A549 (cell line): ENCODE measurements at regions not wholly inside any gene's neighbourhood (a gene's known extent, or its start where the extent isn't known, plus 50 kb on each side); places are given as distances from the start of the nearest gene placed in this dataset.

Source experiments
- ATAC-seq, 2 experiments: fragments of 200-7000 bp in 1 of 2; fragments of >200 bp in 1 of 2; cut with Nextera tagmentation in 1 of 2; cut with Tn5 transposase in 1 of 2; 3 replicates each; pipeline versions ENCODE4 v1.8.0 to v1.9.1; 2018 to 2020; ENCODE audit warnings: mild to moderate bottlenecking in 1 of 2, moderate library complexity in 1 of 2
- CTCF ChIA-PET: fragments of 300-600 bp; sonication (Branson Sonifier 250); formaldehyde crosslinking; extraction: SDS; loops from one replicate; lab custom pipeline; 2021; ENCODE audit warnings: antibody characterized with exemption, inconsistent platforms; lab: Yijun Ruan, JAX
- POLR2A ChIA-PET: fragments of 350-600 bp; formaldehyde crosslinking; extraction: SDS; loops from one replicate; lab custom pipeline; 2021; ENCODE audit warnings: antibody characterized with exemption, inconsistent platforms; lab: Yijun Ruan, JAX
- DNase-seq, 2 experiments: peaks; one replicate each; pipeline versions ENCODE4 v3.0.0 to v3.0.0-alpha.2; 2011 to 2016; ENCODE audit warnings: low read depth in 1 of 2, low spot score in 1 of 2
- FAIRE-seq: peaks from 2 replicates; lab custom pipeline; 2011; peaks lifted over from hg19 to GRCh38; lab: Jason Lieb, UNC
- H3K27ac ChIP-seq, 2 experiments: fragments of >200 bp; sonication (Bioruptor Twin); formaldehyde crosslinking; 3 replicates each; pipeline ENCODE4 v1.5.1; 2016 to 2017
- H3K4me1 ChIP-seq: fragments of >200 bp; sonication (Bioruptor Twin); formaldehyde crosslinking; 3 replicates; pipeline ENCODE4 v1.6.1; 2016
- H3K4me2 ChIP-seq: fragments of >200 bp; sonication (Bioruptor Twin); formaldehyde crosslinking; 3 replicates; pipeline ENCODE4 v1.6.1; 2016
- H3K4me3 ChIP-seq: fragments of >200 bp; sonication (Bioruptor Twin); formaldehyde crosslinking; 3 replicates; pipeline ENCODE4 v1.5.1; 2016
- H3K9me3 ChIP-seq: fragments of >200 bp; sonication (Bioruptor Twin); formaldehyde crosslinking; 3 replicates; pipeline ENCODE4 v1.6.1; 2016
- CEBPB ChIP-seq, 2 experiments: fragments of >200 bp in 1 of 2; sonication (Bioruptor Twin) in 1 of 2; formaldehyde crosslinking in 1 of 2; IDR thresholded peaks; 2 replicates each; pipeline ENCODE4 v1.6.1; 2012 to 2016
- EHMT2 ChIP-seq: fragments of 200-600 bp; sonication (generic); IDR thresholded peaks from 2 replicates; pipeline ENCODE4 v1.6.1; 2016; ENCODE audit warnings: antibody characterized with exemption, low read depth, mild to moderate bottlenecking, moderate library complexity
- ESRRA ChIP-seq: fragments of 150-350 bp; IDR thresholded peaks from 2 replicates; pipeline ENCODE4 v1.6.1; 2014; ENCODE audit warnings: mild to moderate bottlenecking, low read length, borderline replicate concordance
- FOXS1 ChIP-seq: fragments of 250-450 bp; sonication (Bioruptor Pico); IDR thresholded peaks from 2 replicates; pipeline ENCODE4 v1.5.0; 2020; ENCODE audit warnings: mild to moderate bottlenecking, moderate library complexity
- HES2 ChIP-seq: fragments of >200 bp; sonication (Bioruptor Twin); formaldehyde crosslinking; IDR thresholded peaks from 2 replicates; pipeline ENCODE4 v1.6.1; 2016
- HOXA7 ChIP-seq: fragments of 250-450 bp; sonication (Bioruptor Pico); IDR thresholded peaks from 2 replicates; pipeline ENCODE4 v1.5.0; 2020; ENCODE audit warnings: mild to moderate bottlenecking, moderate library complexity
- HOXB13 ChIP-seq: fragments of 250-450 bp; sonication (Bioruptor Pico); IDR thresholded peaks from 2 replicates; pipeline ENCODE4 v1.5.0; 2020; ENCODE audit warnings: low read depth, mild to moderate bottlenecking, moderate library complexity
- HOXB5 ChIP-seq: fragments of 250-450 bp; sonication (Bioruptor Pico); IDR thresholded peaks from 2 replicates; pipeline ENCODE4 v1.5.0; 2020; ENCODE audit warnings: mild to moderate bottlenecking, moderate library complexity
- JUN ChIP-seq, 2 experiments: fragments of >200 bp; sonication (Bioruptor Twin); formaldehyde crosslinking; IDR thresholded peaks; 2 replicates in 1 of 2; 3 replicates in 1 of 2; pipeline ENCODE4 v1.6.1; 2016 to 2017
- KDM5A ChIP-seq: fragments of 200-600 bp; sonication (generic); IDR thresholded peaks from 2 replicates; pipeline ENCODE4 v1.6.1; 2016; ENCODE audit warnings: antibody characterized with exemption, mild to moderate bottlenecking
- NFE2L2 ChIP-seq: fragments of 150-350 bp; conservative IDR thresholded peaks from 2 replicates; pipeline ENCODE4 v1.6.1; 2014; ENCODE audit warnings: low read length
- NR3C1 ChIP-seq: fragments of >200 bp; sonication (Bioruptor Twin); formaldehyde crosslinking; IDR thresholded peaks from 3 replicates; pipeline ENCODE4 v1.6.1; 2017
- RAD21 ChIP-seq, 2 experiments: fragments of >200 bp in 1 of 2; sonication (Bioruptor Twin) in 1 of 2; formaldehyde crosslinking in 1 of 2; IDR thresholded peaks in 1 of 2; conservative IDR thresholded peaks in 1 of 2; 2 replicates in 1 of 2; 3 replicates in 1 of 2; pipeline ENCODE4 v1.6.1; 2012 to 2018; ENCODE audit warnings: inconsistent platforms in 1 of 2
- RCOR1 ChIP-seq: fragments of 150-350 bp; IDR thresholded peaks from 2 replicates; pipeline ENCODE4 v1.6.1; 2014; ENCODE audit warnings: antibody characterized with exemption, low read length, low read depth
- REST ChIP-seq: fragments of 200-600 bp; sonication (generic); IDR thresholded peaks from 2 replicates; pipeline ENCODE4 v1.6.1; 2016; ENCODE audit warnings: antibody characterized with exemption, mild to moderate bottlenecking, moderate library complexity
- TP53 ChIP-seq: fragments of 250-450 bp; sonication (Bioruptor Pico); IDR thresholded peaks from 2 replicates; pipeline ENCODE4 v1.5.0; 2021; ENCODE audit warnings: mild to moderate bottlenecking, moderate library complexity
- WGBS: methylation state at CpG from one replicate; pipeline ENCODE4 v1.1.6; 2017; ENCODE audit errors: missing lambda C conversion rate; 5-methylcytosine and 5-hydroxymethylcytosine counted together
- TF ChIP-seq, protein P1 (sequence below): fragments of 150-350 bp; IDR thresholded peaks from 2 replicates; pipeline ENCODE4 v1.6.1; 2014; ENCODE audit warnings: low read depth, mild to moderate bottlenecking, low read length
- TF ChIP-seq, protein P2 (sequence below): IDR thresholded peaks from 2 replicates; pipeline ENCODE4 v1.6.1; 2012; ENCODE audit warnings: low read depth, borderline replicate concordance

GRCh38 chr11:87754685-87755084 lies 420.6 kb downstream of the RAB38 start:
- ChIA-PET POLR2A (no interaction called here), CTCF (no interaction called here)
- no peaks in the 10 kb centered on the region for H3K9me3 ChIP-seq
- TF ChIP-seq NR3C1, result no peak
- no peak for TF ChIP-seq HOXB5 (CRISPR knock-in tag)
- TF ChIP-seq, protein P1, sequence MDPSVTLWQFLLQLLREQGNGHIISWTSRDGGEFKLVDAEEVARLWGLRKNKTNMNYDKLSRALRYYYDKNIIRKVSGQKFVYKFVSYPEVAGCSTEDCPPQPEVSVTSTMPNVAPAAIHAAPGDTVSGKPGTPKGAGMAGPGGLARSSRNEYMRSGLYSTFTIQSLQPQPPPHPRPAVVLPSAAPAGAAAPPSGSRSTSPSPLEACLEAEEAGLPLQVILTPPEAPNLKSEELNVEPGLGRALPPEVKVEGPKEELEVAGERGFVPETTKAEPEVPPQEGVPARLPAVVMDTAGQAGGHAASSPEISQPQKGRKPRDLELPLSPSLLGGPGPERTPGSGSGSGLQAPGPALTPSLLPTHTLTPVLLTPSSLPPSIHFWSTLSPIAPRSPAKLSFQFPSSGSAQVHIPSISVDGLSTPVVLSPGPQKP, result no peak
- no peak for TF ChIP-seq KDM5A
- TF ChIP-seq NFE2L2, result no peak
- TF ChIP-seq HOXA7 (CRISPR knock-in tag), result no peak
- TF ChIP-seq, protein P2, sequence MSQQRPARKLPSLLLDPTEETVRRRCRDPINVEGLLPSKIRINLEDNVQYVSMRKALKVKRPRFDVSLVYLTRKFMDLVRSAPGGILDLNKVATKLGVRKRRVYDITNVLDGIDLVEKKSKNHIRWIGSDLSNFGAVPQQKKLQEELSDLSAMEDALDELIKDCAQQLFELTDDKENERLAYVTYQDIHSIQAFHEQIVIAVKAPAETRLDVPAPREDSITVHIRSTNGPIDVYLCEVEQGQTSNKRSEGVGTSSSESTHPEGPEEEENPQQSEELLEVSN, result no peak
- TF ChIP-seq EHMT2, result no peak
- no peak for TF ChIP-seq REST
- TF ChIP-seq ESRRA, result no peak
- TF ChIP-seq HES2, result no peak
- TF ChIP-seq HOXB13 (CRISPR knock-in tag), result no peak
- H3K4me2 ChIP-seq, result no peak overlapping the region
- H3K27ac ChIP-seq, result no peak overlapping the region
- no peak for FAIRE-seq
- 0% methylated on average over 1 of the region's 1 CpG for WGBS
- H3K4me3 ChIP-seq, result no peak overlapping the region
- no peak for ATAC-seq
- H3K4me1 ChIP-seq, result no peaks in the 10 kb centered on the region
- DNase-seq, result no peak

DNA sequence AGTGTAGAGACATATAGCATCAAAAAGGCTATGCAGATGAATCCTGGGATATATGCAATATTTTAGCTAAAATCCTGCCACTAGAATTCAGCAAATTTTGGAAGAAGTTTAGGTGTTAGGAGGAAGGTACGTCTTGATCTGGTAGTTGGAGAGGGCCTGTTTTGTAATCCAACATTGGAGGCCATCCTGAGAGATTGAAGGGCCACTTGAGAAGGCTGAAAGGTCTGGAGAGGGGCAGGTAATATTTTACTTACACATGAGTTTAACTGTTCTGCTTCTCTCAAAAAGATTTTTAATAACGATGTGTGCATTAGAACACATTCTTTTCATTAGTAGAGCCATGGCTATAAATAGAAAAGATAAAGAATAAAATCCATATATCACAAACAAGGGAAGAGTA lies 422.1 kb downstream of the RAB38 start:
- H3K4me2 ChIP-seq, result no peak overlapping the region
- no peak overlapping the region for H3K27ac ChIP-seq
- POLR2A ChIA-PET, result no interaction called here
- ATAC-seq (no peak), DNase-seq (no peak)
- TF ChIP-seq CEBPB (IDR thresholded peaks at IDR 0.05), result no peak
- no peak for TF ChIP-seq EHMT2
- TF ChIP-seq RCOR1, result no peak
- no peak for TF ChIP-seq HOXB13 (CRISPR knock-in tag)
- TF ChIP-seq HES2, result no peak
- no peak for TF ChIP-seq NFE2L2
- no peak for TF ChIP-seq NR3C1
- TF ChIP-seq HOXB5 (CRISPR knock-in tag), result no peak
- TF ChIP-seq JUN (IDR thresholded peaks at IDR 0.05), result no peak
- no peak for TF ChIP-seq TP53 (CRISPR knock-in tag)
- TF ChIP-seq KDM5A, result no peak
- TF ChIP-seq, all 56 proteins: peak for 0
- 0% methylated on average over 2 of the region's 2 CpGs for WGBS
- H3K4me1 ChIP-seq, result no peaks in the 10 kb centered on the region
- no peak overlapping the region for H3K4me3 ChIP-seq
- no peak for FAIRE-seq
- CTCF ChIA-PET, result no interaction called here
- H3K9me3 ChIP-seq, result no peaks in the 10 kb centered on the region

GRCh38 chr11:87743007-87743406 lies 432.2 kb downstream of the RAB38 start:
- 2% methylated on average over 2 of the region's 2 CpGs for WGBS
- TF ChIP-seq RAD21 (conservative IDR thresholded peaks at IDR 0.05 in 1 of 2, IDR thresholded peaks at IDR 0.05 in 1 of 2), result peak in 1 of 2 experiments; percentile 28; a peak in 2 of 5 replicates
- no peak for TF ChIP-seq FOXS1 (CRISPR knock-in tag)
- TF ChIP-seq, all 56 proteins: peak for 1
- Histone ChIP-seq H3K4me3 (no peak overlapping the region), H3K4me1 (no peaks in the 10 kb centered on the region), H3K27ac (no peak overlapping the region), H3K9me3 (no peaks in the 10 kb centered on the region), H3K4me2 (no peak overlapping the region)
- ChIA-PET POLR2A (no interaction called here), CTCF (no interaction called here)
- DNase-seq, result no peak
- ATAC-seq, result no peak
- FAIRE-seq, result no peak
